IPS DF 4.7 (cell line): ENCODE measurements at regions not wholly inside any gene's neighbourhood (a gene's known extent, or its start where the extent isn't known, plus 50 kb on each side); places are given as distances from the start of the nearest gene placed in this dataset.
A peak's percentile ranks its signal among the peaks of the same experiment; 100 is the strongest.

Experiments
- DNase-seq: peaks from one replicate; pipeline ENCODE4 v3.0.0-alpha.2; 2013; ENCODE audit warnings: low spot score; ENCODE audit errors: extremely low read depth

GRCh38 chr11:92317721-92318120 is 93.1 kb downstream of the FAT3 start:
- DNase-seq = no peak

- no peak for DNase-seq
Measured at GRCh38 chr11:92322225-92322624, 97.6 kb downstream of the FAT3 start.

- no peak for DNase-seq
Measured at GRCh38 chr11:92324890-92325289, 100.3 kb downstream of the FAT3 start.

GRCh38 chr11:92325416-92325815 is 100.8 kb downstream of the FAT3 start:
- DNase-seq = no peak

- DNase-seq = peak; percentile 46
Measured at GRCh38 chr11:92329137-92329536, 104.5 kb downstream of the FAT3 start.

- no peak for DNase-seq
Measured at GRCh38 chr11:92329646-92330045, 105.0 kb downstream of the FAT3 start.

GRCh38 chr11:92330114-92330513 is 105.5 kb downstream of the FAT3 start:
- no peak for DNase-seq

- DNase-seq = no peak
Measured at GRCh38 chr11:92332986-92333385, 108.4 kb downstream of the FAT3 start.

GRCh38 chr11:92340839-92341238 is 116.2 kb downstream of the FAT3 start:
- peak; percentile 72 for DNase-seq

- DNase-seq = no peak
Measured at GRCh38 chr11:92342034-92342720, 117.6 kb downstream of the FAT3 start.

- DNase-seq = no peak
Measured at GRCh38 chr11:92342886-92343285, 118.3 kb downstream of the FAT3 start.

- DNase-seq = no peak
Measured at GRCh38 chr11:92346220-92346619, 121.6 kb downstream of the FAT3 start.

GRCh38 chr11:92347454-92347853 is 122.8 kb downstream of the FAT3 start:
- DNase-seq = no peak

GRCh38 chr11:92349486-92350156 is 125.0 kb downstream of the FAT3 start:
- no peak for DNase-seq

- DNase-seq = no peak
Measured at GRCh38 chr11:92357344-92357743, 132.7 kb downstream of the FAT3 start.

- no peak for DNase-seq
Measured at GRCh38 chr11:92357841-92358240, 133.2 kb downstream of the FAT3 start.

- no peak for DNase-seq
Measured at GRCh38 chr11:92361551-92361950, 136.9 kb downstream of the FAT3 start.

- no peak for DNase-seq
Measured at GRCh38 chr11:92362989-92363388, 138.4 kb downstream of the FAT3 start.

GRCh38 chr11:92364177-92364576 is 139.6 kb downstream of the FAT3 start:
- DNase-seq = no peak

GRCh38 chr11:92376146-92376599 is 151.6 kb downstream of the FAT3 start:
- no peak for DNase-seq

- no peak for DNase-seq
Measured at GRCh38 chr11:92376680-92377079, 152.1 kb downstream of the FAT3 start.

GRCh38 chr11:92380882-92381281 is 156.3 kb downstream of the FAT3 start:
- DNase-seq = no peak

- DNase-seq = no peak
Measured at GRCh38 chr11:92382311-92382710, 157.7 kb downstream of the FAT3 start.
